Naive B cell (primary cell): ENCODE measurements at regions not wholly inside any gene's neighbourhood (a gene's known extent, or its start where the extent isn't known, plus 50 kb on each side); places are given as distances from the start of the nearest gene placed in this dataset.
"Not testable (repeated sequence)": the region's sequence is repeated elsewhere in the genome, so short reads cannot be mapped to it uniquely, and the experiment has no call there.

Experiments used
- ATAC-seq, 2 donors: fragments of 150-1000 bp; cut with Tn5 transposase; 2 replicates each; pipeline ENCODE4 v1.10.0; 2021; ENCODE audit warnings: low read depth in 2 of 2, mild to moderate bottlenecking in 2 of 2, moderate library complexity in 2 of 2
- DNase-seq: peaks from one replicate; pipeline ENCODE4 v3.0.0; 2022
- H3K27ac Mint-ChIP-seq, 6 donors: one replicate each; pipeline ENCODE4 v1.8.0; 2020 to 2022; ENCODE audit warnings: mild to moderate bottlenecking in 6 of 6, mixed read lengths in 6 of 6, moderate library complexity in 5 of 6, inconsistent platforms in 2 of 6
- H3K27me3 Mint-ChIP-seq, 3 donors: one replicate each; pipeline ENCODE4 v1.8.0; 2021 to 2022; ENCODE audit warnings: mixed read lengths in 3 of 3, mild to moderate bottlenecking in 1 of 3
- H3K36me3 Mint-ChIP-seq, 2 donors: one replicate each; pipeline ENCODE4 v1.8.0; 2020 to 2022; ENCODE audit warnings: mixed read lengths in 2 of 2, inconsistent platforms in 1 of 2, mild to moderate bottlenecking in 1 of 2
- H3K4me1 Mint-ChIP-seq, 3 donors: one replicate each; pipeline ENCODE4 v1.8.0; 2020 to 2022; ENCODE audit warnings: mixed read lengths in 3 of 3, inconsistent platforms in 1 of 3, mild to moderate bottlenecking in 1 of 3, moderate library complexity in 1 of 3
- H3K4me3 Mint-ChIP-seq, 8 donors: one replicate each; pipeline ENCODE4 v1.8.0; 2020 to 2022; ENCODE audit warnings: mild to moderate bottlenecking in 8 of 8, mixed read lengths in 8 of 8, moderate library complexity in 8 of 8, inconsistent platforms in 2 of 8
- H3K9me3 Mint-ChIP-seq, 7 donors: one replicate each; pipeline ENCODE4 v1.8.0; 2020 to 2022; ENCODE audit warnings: mixed read lengths in 7 of 7, mild to moderate bottlenecking in 5 of 7, inconsistent platforms in 2 of 7, moderate library complexity in 1 of 7

GRCh38 chr20:54746796-54747195, 271.4 kb downstream of the DOK5 start:
- no peak overlapping the region for H3K27ac Mint-ChIP-seq
- DNase-seq, result no peak
- H3K27me3 Mint-ChIP-seq, result peaks cover 0 to 3% (median 0%) of the 10 kb centered on the region in 3 donors
- ATAC-seq, result no peak
- H3K36me3 Mint-ChIP-seq, result no peaks in the 10 kb centered on the region
- H3K9me3 Mint-ChIP-seq, result peaks cover 0 to 6% (median 3%) of the 10 kb centered on the region in 7 donors
- no peaks in the 10 kb centered on the region for H3K4me1 Mint-ChIP-seq
- no peak overlapping the region for H3K4me3 Mint-ChIP-seq

DNA sequence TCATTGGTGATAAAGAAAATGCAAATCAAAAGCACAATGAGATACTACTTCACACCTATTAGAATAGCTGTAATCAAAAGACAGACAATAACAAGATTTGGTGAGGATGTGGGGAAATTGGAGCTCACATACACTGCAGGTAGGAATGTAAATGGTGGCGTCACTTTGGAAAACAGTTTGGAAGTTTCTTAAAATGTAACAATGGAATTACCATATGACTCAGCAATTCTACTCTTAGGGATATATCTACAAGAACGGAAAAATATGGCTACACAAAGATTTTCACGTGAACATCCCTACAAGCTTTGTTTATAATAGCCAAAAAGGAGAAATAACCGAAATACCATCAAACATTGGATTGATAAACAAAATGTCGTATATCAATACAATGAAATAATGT, 270.4 kb downstream of the DOK5 start:
- H3K27ac Mint-ChIP-seq, result no peak overlapping the region
- no peak overlapping the region for H3K4me3 Mint-ChIP-seq
- H3K9me3 Mint-ChIP-seq, result peaks cover 0 to 6% (median 3%) of the 10 kb centered on the region in 7 donors
- H3K4me1 Mint-ChIP-seq, result no peaks in the 10 kb centered on the region
- peaks cover 0 to 3% (median 0%) of the 10 kb centered on the region in 3 donors for H3K27me3 Mint-ChIP-seq
- no peak for DNase-seq
- H3K36me3 Mint-ChIP-seq, result no peaks in the 10 kb centered on the region
- ATAC-seq, result no peak

- no peaks in the 10 kb centered on the region for H3K4me1 Mint-ChIP-seq
- H3K36me3 Mint-ChIP-seq, result no peaks in the 10 kb centered on the region
- peak overlapping the region in 1 of 6 donors; percentile 58 for H3K27ac Mint-ChIP-seq
- peaks cover 0 to 3% (median 0%) of the 10 kb centered on the region in 3 donors for H3K27me3 Mint-ChIP-seq
- no peak for ATAC-seq
- peaks cover 0 to 6% (median 3%) of the 10 kb centered on the region in 7 donors for H3K9me3 Mint-ChIP-seq
- DNase-seq, result no peak
- no peak overlapping the region for H3K4me3 Mint-ChIP-seq
Observed at GRCh38 chr20:54744097-54744496, 268.7 kb downstream of the DOK5 start.

DNA sequence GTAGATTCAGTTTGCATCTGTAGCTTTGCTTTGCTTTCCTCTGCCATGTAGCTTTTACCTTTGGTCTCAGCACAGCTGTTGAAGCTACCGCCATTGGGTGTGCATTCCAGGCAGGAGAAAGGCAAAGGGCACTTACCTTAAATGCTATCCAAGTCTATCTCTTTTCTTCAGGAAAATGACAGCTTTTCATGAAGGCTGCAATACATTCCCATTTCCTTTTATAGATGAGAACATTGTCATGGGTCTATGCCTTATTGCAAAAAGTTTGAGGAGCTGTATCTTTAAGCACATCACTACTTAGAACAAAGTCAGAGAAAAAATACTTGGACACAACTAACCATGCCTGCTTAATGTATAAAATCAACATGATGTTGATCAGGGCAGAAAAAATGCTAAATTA, 266.8 kb downstream of the DOK5 start:
- Mint-ChIP-seq H3K4me3 (no peak overlapping the region), H3K4me1 (no peaks in the 10 kb centered on the region), H3K9me3 (peaks cover 0 to 6% (median 2%) of the 10 kb centered on the region in 7 donors), H3K27ac (no peak overlapping the region), H3K36me3 (no peaks in the 10 kb centered on the region), H3K27me3 (peaks cover 0 to 7% (median 0%) of the 10 kb centered on the region in 3 donors)
- DNase-seq (no peak), ATAC-seq (no peak)

- Mint-ChIP-seq H3K27ac (no peak overlapping the region), H3K9me3 (peaks cover 0 to 2% (median 0%) of the 10 kb centered on the region in 7 donors), H3K4me3 (no peak overlapping the region), H3K4me1 (no peaks in the 10 kb centered on the region), H3K36me3 (no peaks in the 10 kb centered on the region), H3K27me3 (peaks cover 0 to 4% (median 0%) of the 10 kb centered on the region in 3 donors)
- no peak for DNase-seq
- ATAC-seq, result no peak
Observed at GRCh38 chr20:54736421-54736820, 261.0 kb downstream of the DOK5 start.

GRCh38 chr20:54733687-54734086, 258.3 kb downstream of the DOK5 start:
- ATAC-seq (no peak), DNase-seq (no peak)
- H3K4me1 Mint-ChIP-seq, result no peaks in the 10 kb centered on the region
- H3K4me3 Mint-ChIP-seq, result no peak overlapping the region
- peaks cover 0 to 2% (median 0%) of the 10 kb centered on the region in 7 donors for H3K9me3 Mint-ChIP-seq
- no peak overlapping the region for H3K27ac Mint-ChIP-seq
- H3K36me3 Mint-ChIP-seq, result no peaks in the 10 kb centered on the region
- peaks cover 0 to 4% (median 0%) of the 10 kb centered on the region in 3 donors for H3K27me3 Mint-ChIP-seq

DNA sequence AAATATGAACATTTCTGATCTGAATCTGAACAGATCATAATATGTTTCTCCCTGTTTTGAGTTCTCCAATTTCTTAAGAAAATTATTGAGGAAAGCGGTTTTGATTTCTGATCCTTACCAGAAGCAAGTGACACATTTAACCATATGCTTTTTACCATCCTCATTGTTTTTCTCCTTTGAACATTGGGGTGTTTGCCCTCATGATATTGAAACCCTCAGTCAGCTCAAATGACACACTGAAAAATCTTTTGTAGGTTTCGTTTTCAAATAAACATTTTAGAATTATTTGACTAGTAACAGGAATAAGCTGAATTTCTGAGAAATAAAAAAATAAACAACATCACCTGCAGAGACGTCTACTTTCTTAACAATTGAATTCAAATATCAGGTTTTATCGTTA, 252.1 kb downstream of the DOK5 start:
- Mint-ChIP-seq H3K27me3 (no peaks in the 10 kb centered on the region), H3K4me3 (no peak overlapping the region), H3K36me3 (no peaks in the 10 kb centered on the region), H3K27ac (no peak overlapping the region), H3K9me3 (peaks cover 0 to 9% (median 6%) of the 10 kb centered on the region in 7 donors), H3K4me1 (no peaks in the 10 kb centered on the region)
- no peak for ATAC-seq
- DNase-seq, result no peak

- Mint-ChIP-seq H3K27ac (no peak overlapping the region), H3K4me1 (no peaks in the 10 kb centered on the region), H3K36me3 (no peaks in the 10 kb centered on the region), H3K4me3 (no peak overlapping the region), H3K27me3 (peaks cover 0 to 4% (median 0%) of the 10 kb centered on the region in 3 donors), H3K9me3 (peaks cover 4 to 9% (median 6%) of the 10 kb centered on the region in 7 donors)
- no peak for DNase-seq
- no peak for ATAC-seq
Observed at GRCh38 chr20:54726687-54727300, 251.4 kb downstream of the DOK5 start.

DNA sequence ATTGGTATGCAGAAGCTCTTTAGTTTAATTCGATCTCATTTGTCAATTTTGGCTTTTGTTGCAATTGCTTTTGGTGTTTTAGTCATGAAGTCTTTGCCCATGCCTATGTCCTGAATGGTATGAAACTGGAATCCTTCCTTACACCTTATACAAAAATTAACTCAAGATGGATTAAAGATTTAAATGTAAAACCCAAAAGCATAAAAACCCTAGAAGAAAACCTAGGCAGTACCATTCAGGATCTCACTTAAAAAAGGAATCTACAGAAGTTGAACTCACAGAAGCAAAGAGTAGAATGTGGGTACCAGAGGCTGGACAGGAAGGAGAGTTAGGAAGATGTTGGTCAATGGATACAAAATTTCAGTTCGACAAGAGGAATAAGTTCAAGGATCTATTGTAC, 249.9 kb downstream of the DOK5 start:
- not testable (repeated sequence) for DNase-seq, H3K36me3 Mint-ChIP-seq, H3K9me3 Mint-ChIP-seq, H3K27me3 Mint-ChIP-seq, H3K27ac Mint-ChIP-seq, H3K4me3 Mint-ChIP-seq, H3K4me1 Mint-ChIP-seq, ATAC-seq

DNA sequence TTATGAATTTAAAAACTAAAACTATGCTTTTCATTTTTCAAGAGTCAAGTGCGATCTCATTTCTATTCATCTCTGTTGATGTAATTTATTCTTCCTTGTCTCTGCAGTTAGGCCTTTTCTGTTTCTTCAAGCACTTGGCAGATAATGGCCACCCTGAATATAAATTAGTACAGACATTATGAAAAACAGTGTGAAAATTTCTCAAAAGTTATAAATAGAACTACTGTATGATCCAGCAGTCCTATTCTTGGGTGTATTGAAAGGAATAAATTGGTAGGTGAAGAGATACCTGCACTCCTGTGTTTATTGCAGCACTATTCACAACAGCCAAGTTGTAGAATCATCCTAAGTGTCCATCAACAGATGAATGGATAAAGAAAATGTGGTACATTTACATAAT, 248.3 kb downstream of the DOK5 start:
- H3K4me1 Mint-ChIP-seq, result no peaks in the 10 kb centered on the region

GRCh38 chr20:54717983-54718382, 242.6 kb downstream of the DOK5 start:
- Mint-ChIP-seq H3K4me1 (no peaks in the 10 kb centered on the region), H3K36me3 (no peaks in the 10 kb centered on the region), H3K27ac (no peak overlapping the region), H3K4me3 (peak overlapping the region in 1 of 8 donors; percentile 13), H3K27me3 (peaks cover 0 to 5% (median 5%) of the 10 kb centered on the region in 3 donors), H3K9me3 (peaks cover 0 to 9% (median 0%) of the 10 kb centered on the region in 7 donors)
- no peak for DNase-seq
- no peak for ATAC-seq

More for the DNA sequence above, 248.3 kb downstream of the DOK5 start:
- peaks cover 4 to 9% (median 6%) of the 10 kb centered on the region in 7 donors for H3K9me3 Mint-ChIP-seq
- H3K27ac Mint-ChIP-seq, result no peak overlapping the region
- H3K4me3 Mint-ChIP-seq, result no peak overlapping the region
- H3K36me3 Mint-ChIP-seq, result no peaks in the 10 kb centered on the region
- ATAC-seq, result no peak
- H3K27me3 Mint-ChIP-seq, result peaks cover 0 to 5% (median 0%) of the 10 kb centered on the region in 3 donors
- no peak for DNase-seq

GRCh38 chr20:54716790-54717189, 241.4 kb downstream of the DOK5 start:
- Mint-ChIP-seq H3K4me3 (no peak overlapping the region), H3K27me3 (peaks cover 0 to 5% (median 1%) of the 10 kb centered on the region in 3 donors), H3K9me3 (peaks cover 0 to 4% (median 0%) of the 10 kb centered on the region in 7 donors), H3K4me1 (no peaks in the 10 kb centered on the region), H3K27ac (no peak overlapping the region), H3K36me3 (no peaks in the 10 kb centered on the region)
- DNase-seq (no peak), ATAC-seq (no peak)

DNA sequence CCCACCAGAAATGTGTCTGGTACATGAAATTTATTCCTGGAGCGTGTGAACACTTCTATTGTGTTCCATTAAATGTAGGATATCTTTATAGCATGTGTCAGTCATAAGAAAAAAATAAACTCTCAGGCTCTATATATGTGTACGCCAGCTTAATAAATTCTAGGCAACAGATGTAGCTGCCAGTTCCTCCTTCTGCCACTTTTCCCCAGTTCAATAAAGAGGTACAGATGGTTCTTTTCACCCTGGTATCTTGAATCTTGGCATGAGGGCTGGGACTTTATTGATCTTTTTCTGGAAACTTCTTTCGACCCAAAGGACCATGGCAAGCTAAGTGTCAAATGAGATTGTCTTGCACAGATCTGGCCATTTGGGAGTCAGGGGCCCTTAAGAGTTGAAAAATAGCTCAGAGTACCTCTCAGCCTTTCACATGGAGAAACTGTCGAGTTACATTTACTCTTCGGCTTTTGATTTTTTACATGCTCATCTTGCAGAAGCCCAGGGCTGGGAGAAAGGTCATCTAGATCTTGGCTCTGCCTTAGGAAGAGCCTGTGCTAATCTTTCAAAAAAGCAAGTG, 240.9 kb downstream of the DOK5 start:
- no peaks in the 10 kb centered on the region for H3K4me1 Mint-ChIP-seq
- H3K9me3 Mint-ChIP-seq, result peaks cover 0 to 4% (median 0%) of the 10 kb centered on the region in 7 donors
- H3K27me3 Mint-ChIP-seq, result peaks cover 0 to 5% (median 0%) of the 10 kb centered on the region in 3 donors
- no peaks in the 10 kb centered on the region for H3K36me3 Mint-ChIP-seq
- no peak overlapping the region for H3K27ac Mint-ChIP-seq
- ATAC-seq (no peak), DNase-seq (no peak)
- H3K4me3 Mint-ChIP-seq, result no peak overlapping the region

DNA sequence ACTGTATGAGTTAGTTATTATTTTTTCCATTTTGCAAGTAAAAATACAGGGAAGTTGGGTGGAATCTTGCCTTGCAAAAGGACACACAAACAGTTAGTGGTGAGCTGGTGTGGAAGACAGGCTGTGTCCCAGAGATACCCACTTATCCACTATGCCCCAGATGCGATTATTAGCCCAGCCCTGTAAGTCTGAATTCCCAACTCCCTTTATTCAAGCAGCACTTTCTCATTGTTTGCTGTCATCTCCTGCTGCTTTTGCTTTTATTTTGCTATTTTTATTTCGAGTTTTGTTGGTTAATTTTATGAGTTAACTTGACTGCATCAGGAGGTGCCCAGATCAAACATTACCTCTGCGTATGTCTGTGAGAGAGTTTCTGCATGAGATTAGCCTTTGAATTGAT, 239.4 kb downstream of the DOK5 start:
- DNase-seq, result no peak
- Mint-ChIP-seq H3K27ac (no peak overlapping the region), H3K36me3 (no peaks in the 10 kb centered on the region), H3K9me3 (peaks cover 0 to 4% (median 0%) of the 10 kb centered on the region in 7 donors), H3K4me3 (no peak overlapping the region), H3K27me3 (peaks cover 0 to 8% (median 4%) of the 10 kb centered on the region in 3 donors), H3K4me1 (no peaks in the 10 kb centered on the region)
- ATAC-seq, result no peak
